ENCODE measurements at regions not wholly inside any gene's neighbourhood (a gene's known extent, or its start where the extent isn't known, plus 50 kb on each side); places are given as distances from the start of the nearest gene placed in this dataset.
"Not testable (repeated sequence)": the region's sequence is repeated elsewhere in the genome, so short reads cannot be mapped to it uniquely, and the experiment has no call there.

DNA sequence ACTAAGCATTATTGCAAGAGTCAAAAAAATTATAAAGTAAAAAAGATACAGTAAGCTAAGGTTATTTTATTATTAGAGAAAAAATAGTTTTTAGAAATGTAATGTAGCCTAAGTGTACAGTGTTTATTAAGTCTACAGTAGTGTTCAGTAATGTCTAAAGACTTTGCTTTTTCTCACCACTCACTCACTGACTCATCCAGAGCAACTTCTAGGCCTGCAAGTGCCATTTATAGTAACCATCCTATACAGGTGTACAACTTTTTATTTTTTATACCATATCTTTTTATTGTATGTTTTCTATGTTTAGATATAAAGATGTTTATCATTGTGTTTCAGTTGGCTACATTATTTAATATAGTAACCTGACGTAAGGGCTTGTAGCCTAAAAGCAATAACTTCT lies 661.5 kb upstream of the TPTE start:
- not testable (repeated sequence) for H3K4me3 ChIP-seq (ENCODE audit: insufficient read depth, low read depth, low read length); H3K27me3 ChIP-seq (ENCODE audit: control insufficient read depth, insufficient read depth, low read length); DNase-seq; H3K36me3 ChIP-seq (replicated peaks; ENCODE audit: control insufficient read depth, insufficient read depth, low read length)

- not testable (repeated sequence) for H3K36me3 ChIP-seq (replicated peaks; ENCODE audit: control insufficient read depth, insufficient read depth, low read length); H3K4me3 ChIP-seq (ENCODE audit: insufficient read depth, low read depth, low read length); DNase-seq; H3K27me3 ChIP-seq (ENCODE audit: control insufficient read depth, insufficient read depth, low read length)
Observed at GRCh38 chr21:9862456-9862855, 658.9 kb upstream of the TPTE start.

GRCh38 chr21:9867815-9868214 lies 653.6 kb upstream of the TPTE start:
- DNase-seq; H3K27me3 ChIP-seq (ENCODE audit: control insufficient read depth, insufficient read depth, low read length); H3K36me3 ChIP-seq (replicated peaks; ENCODE audit: control insufficient read depth, insufficient read depth, low read length): not testable (repeated sequence)

GRCh38 chr21:9873096-9873495 lies 648.3 kb upstream of the TPTE start:
- H3K4me3 ChIP-seq (ENCODE audit: insufficient read depth, low read depth, low read length); H3K36me3 ChIP-seq (replicated peaks; ENCODE audit: control insufficient read depth, insufficient read depth, low read length); DNase-seq; H3K27me3 ChIP-seq (ENCODE audit: control insufficient read depth, insufficient read depth, low read length): not testable (repeated sequence)

More at GRCh38 chr21:9867815-9868214, 653.6 kb upstream of the TPTE start:
- not testable (repeated sequence) for H3K4me3 ChIP-seq (ENCODE audit: insufficient read depth, low read depth, low read length)

- H3K4me3 ChIP-seq (ENCODE audit: insufficient read depth, low read depth, low read length); H3K27me3 ChIP-seq (ENCODE audit: control insufficient read depth, insufficient read depth, low read length); DNase-seq; H3K36me3 ChIP-seq (replicated peaks; ENCODE audit: control insufficient read depth, insufficient read depth, low read length): not testable (repeated sequence)
Observed at GRCh38 chr21:9874136-9874535, 647.2 kb upstream of the TPTE start.

GRCh38 chr21:9881430-9881829 lies 640.0 kb upstream of the TPTE start:
- DNase-seq; H3K36me3 ChIP-seq (replicated peaks; ENCODE audit: control insufficient read depth, insufficient read depth, low read length); H3K27me3 ChIP-seq (ENCODE audit: control insufficient read depth, insufficient read depth, low read length); H3K4me3 ChIP-seq (ENCODE audit: insufficient read depth, low read depth, low read length): not testable (repeated sequence)

DNA sequence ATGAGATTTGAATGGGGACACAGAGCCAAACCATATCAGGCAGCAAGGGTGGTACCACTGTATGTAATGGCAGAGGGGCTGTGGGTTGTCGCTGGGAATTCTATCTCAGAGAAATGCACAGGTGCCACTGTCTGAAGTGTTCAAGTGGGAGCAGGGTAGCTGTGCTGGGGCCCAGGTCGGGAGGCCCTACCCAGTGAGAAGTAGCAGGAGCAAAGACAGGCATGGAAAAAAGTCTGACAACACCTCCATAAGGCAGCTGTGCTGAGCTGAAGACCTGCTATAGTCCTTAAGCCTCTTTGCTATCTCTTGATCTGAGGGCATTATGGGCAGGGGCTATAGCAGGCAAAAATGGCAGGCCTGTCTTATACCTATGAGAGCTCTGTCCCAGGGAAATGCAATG lies 638.3 kb upstream of the TPTE start:
- DNase-seq; H3K4me3 ChIP-seq (ENCODE audit: insufficient read depth, low read depth, low read length); H3K36me3 ChIP-seq (replicated peaks; ENCODE audit: control insufficient read depth, insufficient read depth, low read length); H3K27me3 ChIP-seq (ENCODE audit: control insufficient read depth, insufficient read depth, low read length): not testable (repeated sequence)

DNA sequence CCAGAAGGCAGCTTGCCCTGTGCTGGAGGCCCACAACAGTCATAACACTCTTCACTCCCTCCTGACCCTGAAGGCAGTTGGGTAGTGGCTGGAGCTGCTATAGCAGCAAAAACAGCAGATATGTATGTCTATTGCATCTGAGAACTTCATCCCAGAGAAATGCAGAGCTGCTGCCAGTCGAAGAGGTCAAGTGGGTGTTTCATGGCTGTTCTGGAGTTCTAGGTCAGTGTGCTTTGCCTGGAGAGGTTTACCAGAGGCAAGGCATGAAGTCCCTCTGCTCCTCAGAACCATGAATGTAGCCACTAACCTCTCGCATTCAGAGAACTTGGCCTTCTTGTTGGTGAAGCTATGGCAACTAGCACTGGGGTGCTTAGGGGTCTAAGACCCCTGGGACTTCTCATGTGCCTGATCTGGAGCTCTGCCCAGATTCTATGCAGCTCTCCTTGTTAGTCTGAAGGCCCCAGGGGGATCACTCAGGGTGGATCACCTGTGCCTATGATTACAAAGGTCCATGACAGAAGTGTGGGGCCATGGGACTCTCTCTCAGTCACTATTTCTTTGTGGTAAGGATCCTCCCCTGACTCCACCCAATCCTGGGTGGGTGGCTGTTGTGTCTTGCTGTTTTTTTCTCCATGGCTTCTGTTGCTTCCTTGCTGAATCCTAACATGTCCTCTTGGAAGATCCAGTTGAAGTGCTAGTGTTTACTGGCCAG lies 637.7 kb upstream of the TPTE start:
- not testable (repeated sequence) for H3K36me3 ChIP-seq (replicated peaks; ENCODE audit: control insufficient read depth, insufficient read depth, low read length); H3K4me3 ChIP-seq (ENCODE audit: insufficient read depth, low read depth, low read length); DNase-seq; H3K27me3 ChIP-seq (ENCODE audit: control insufficient read depth, insufficient read depth, low read length)

DNA sequence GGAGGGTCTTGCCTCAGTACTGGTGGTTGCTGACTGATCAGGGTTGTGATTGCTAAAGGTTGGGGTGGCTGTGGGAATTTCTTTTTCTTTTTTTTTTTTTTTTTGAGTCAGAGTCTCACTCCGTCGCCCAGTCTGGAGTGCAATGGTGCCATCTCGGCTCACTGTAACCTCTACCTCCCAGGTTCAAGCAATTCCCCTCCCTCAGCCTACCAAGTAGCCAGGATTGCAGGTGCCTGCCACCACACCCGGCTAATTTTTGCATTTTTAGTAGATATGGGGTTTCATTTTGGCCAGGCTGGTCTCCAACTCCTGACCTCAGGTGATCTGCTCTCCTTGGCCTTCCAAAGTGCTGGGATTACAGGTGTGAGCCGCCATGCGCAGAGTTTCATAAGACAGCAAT lies 632.9 kb upstream of the TPTE start:
- not testable (repeated sequence) for H3K27me3 ChIP-seq (ENCODE audit: control insufficient read depth, insufficient read depth, low read length); H3K4me3 ChIP-seq (ENCODE audit: insufficient read depth, low read depth, low read length); H3K36me3 ChIP-seq (replicated peaks; ENCODE audit: control insufficient read depth, insufficient read depth, low read length); DNase-seq

DNA sequence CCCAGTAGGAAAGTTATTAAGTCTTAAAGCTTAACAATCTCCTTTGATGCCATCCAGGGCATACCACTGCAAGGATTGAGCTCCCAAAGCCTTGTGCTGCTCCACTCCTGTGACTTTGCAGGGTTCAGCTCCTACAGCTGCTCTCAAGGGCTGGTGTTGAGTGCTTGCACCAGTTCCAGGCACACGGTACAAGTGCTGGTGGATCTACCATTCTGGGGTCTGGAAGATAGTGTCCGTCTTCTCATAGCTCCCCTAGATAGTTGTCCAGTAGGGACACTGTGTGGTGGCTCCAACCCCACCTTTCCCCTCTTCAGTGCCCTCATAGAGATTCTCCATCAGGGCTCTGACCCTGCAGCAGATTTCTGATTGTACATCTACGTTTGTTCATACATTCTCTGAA lies 617.8 kb upstream of the TPTE start:
- not testable (repeated sequence) for DNase-seq; H3K36me3 ChIP-seq (replicated peaks; ENCODE audit: control insufficient read depth, insufficient read depth, low read length); H3K27me3 ChIP-seq (ENCODE audit: control insufficient read depth, insufficient read depth, low read length); H3K4me3 ChIP-seq (ENCODE audit: insufficient read depth, low read depth, low read length)

DNA sequence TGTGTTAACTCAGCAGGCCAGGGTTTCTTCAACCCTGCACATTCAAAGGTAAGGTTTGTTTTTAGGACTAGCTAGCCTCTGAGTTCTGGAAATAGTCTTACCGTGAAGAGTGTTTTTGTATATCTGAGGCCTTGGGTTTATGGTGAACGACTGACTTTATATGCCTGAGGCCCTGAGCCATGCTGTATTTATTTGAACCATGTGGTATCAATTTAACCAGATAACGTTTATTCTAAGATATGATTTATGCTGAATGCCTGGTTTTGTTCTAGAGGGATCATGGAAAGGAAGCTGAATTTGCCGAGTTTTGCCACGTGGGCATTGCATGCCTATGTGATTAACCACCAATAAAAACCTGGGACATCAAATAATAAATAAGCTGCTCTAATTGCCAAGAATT lies 607.2 kb upstream of the TPTE start:
- DNase-seq; H3K36me3 ChIP-seq (replicated peaks; ENCODE audit: control insufficient read depth, insufficient read depth, low read length); H3K4me3 ChIP-seq (ENCODE audit: insufficient read depth, low read depth, low read length); H3K27me3 ChIP-seq (ENCODE audit: control insufficient read depth, insufficient read depth, low read length): not testable (repeated sequence)

DNA sequence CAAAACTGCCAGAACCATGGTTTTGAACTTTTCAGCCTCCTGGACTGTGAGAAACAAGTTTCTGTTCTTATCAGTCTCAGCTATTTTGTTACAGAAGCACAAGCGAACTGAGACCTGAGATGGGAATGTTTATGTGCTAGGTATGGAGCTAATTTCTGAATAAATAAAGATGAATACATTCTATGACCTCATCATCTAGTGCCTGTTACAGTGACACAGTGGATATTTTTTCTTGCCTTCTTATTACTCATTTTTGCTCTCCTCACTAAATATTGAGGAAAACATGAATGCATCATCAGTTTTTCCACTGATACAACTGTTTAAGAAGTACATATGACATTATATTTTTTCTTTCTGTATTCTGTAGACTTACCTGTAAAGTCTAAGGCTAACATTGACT lies 601.9 kb upstream of the TPTE start:
- not testable (repeated sequence) for H3K36me3 ChIP-seq (replicated peaks; ENCODE audit: control insufficient read depth, insufficient read depth, low read length); DNase-seq; H3K4me3 ChIP-seq (ENCODE audit: insufficient read depth, low read depth, low read length); H3K27me3 ChIP-seq (ENCODE audit: control insufficient read depth, insufficient read depth, low read length)

DNA sequence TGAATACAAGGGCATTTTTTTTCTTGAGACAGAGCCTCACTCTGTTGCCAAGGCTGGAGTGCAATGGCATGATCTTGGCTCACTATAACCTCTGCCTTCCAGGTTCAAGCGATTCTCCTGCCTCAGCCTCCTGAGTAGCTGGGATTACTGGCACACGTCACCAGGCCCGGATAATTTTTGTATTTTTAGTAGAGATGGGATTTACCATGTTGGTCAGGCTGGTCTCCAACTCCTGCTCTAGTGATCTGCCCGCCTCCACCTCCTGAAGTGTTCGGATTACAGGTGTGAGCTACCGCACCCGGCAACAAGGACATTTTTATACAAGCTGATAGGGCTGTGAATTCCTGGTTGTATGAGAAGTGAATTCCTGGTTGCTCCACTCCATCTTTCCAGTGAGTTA lies 577.7 kb upstream of the TPTE start:
- not testable (repeated sequence) for H3K36me3 ChIP-seq (replicated peaks; ENCODE audit: control insufficient read depth, insufficient read depth, low read length); H3K27me3 ChIP-seq (ENCODE audit: control insufficient read depth, insufficient read depth, low read length); DNase-seq; H3K4me3 ChIP-seq (ENCODE audit: insufficient read depth, low read depth, low read length)

- DNase-seq; H3K4me3 ChIP-seq (ENCODE audit: insufficient read depth, low read depth, low read length); H3K27me3 ChIP-seq (ENCODE audit: control insufficient read depth, insufficient read depth, low read length); H3K36me3 ChIP-seq (replicated peaks; ENCODE audit: control insufficient read depth, insufficient read depth, low read length): not testable (repeated sequence)
Observed at GRCh38 chr21:9946057-9946456, 575.3 kb upstream of the TPTE start.

GRCh38 chr21:9949510-9950289 lies 571.7 kb upstream of the TPTE start:
- DNase-seq; H3K4me3 ChIP-seq (ENCODE audit: insufficient read depth, low read depth, low read length); H3K36me3 ChIP-seq (replicated peaks; ENCODE audit: control insufficient read depth, insufficient read depth, low read length); H3K27me3 ChIP-seq (ENCODE audit: control insufficient read depth, insufficient read depth, low read length): not testable (repeated sequence)
